ENCODE measurements at regions not wholly inside any gene's neighbourhood (a gene's known extent, or its start where the extent isn't known, plus 50 kb on each side); places are given as distances from the start of the nearest gene placed in this dataset.

DNA sequence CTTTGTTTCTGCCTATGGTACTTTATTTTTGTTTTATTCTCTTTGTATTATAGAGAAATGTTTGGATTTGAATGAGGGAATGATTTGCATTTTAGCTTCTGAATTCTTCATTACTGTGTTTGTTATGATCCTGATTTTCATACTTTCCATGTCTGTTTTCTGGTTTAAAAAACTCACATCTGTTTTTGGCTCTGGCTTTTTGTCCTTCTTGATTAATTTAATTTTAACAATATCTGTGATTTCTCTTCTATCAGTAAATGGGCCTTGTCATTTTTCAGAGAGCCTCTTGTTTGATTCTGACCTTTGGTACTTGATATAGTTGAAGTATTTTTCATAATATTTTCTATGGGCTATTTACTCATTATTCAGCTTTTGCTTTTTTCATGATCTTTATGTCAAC, 341.6 kb upstream of the HAND2 start:
- Histone ChIP-seq H2BK12ac (ENCODE audit: low read length in 2 of 2) (no peak overlapping the region), H4K91ac (ENCODE audit: low read length) (no peak overlapping the region), H4K8ac (ENCODE audit: low read length) (no peak overlapping the region), H3K36me3 (ENCODE audit: control insufficient read depth in 1 of 2, insufficient read depth in 2 of 2, low read depth in 1 of 2, low read length in 2 of 2) (no peaks in the 10 kb centered on the region), H2BK15ac (ENCODE audit: low read depth, poor library complexity, severe bottlenecking) (no peak overlapping the region), H3K27me3 (ENCODE audit: control insufficient read depth in 1 of 2, insufficient read depth in 1 of 2, low read length in 2 of 2) (no peaks in the 10 kb centered on the region), H2AFZ (ENCODE audit: low read depth, low read length) (no peak overlapping the region), H3K4ac (ENCODE audit: low read depth in 1 of 2, low read length in 2 of 2) (no peak overlapping the region), H3K9me3 (ENCODE audit: control insufficient read depth, low read length) (no peaks in the 10 kb centered on the region), H3K79me1 (replicated peaks; ENCODE audit: low read length, poor library complexity, severe bottlenecking) (no peaks in the 10 kb centered on the region), H3K23ac (ENCODE audit: low read length in 2 of 2) (no peak overlapping the region), H2AK5ac (ENCODE audit: low read length, severe bottlenecking) (no peak overlapping the region), H3K4me3 (ENCODE audit: insufficient read depth in 1 of 2, low read depth in 1 of 2, low read length in 2 of 2) (no peak overlapping the region), H3K14ac (ENCODE audit: low read length in 2 of 2) (no peak overlapping the region), H3K27ac (ENCODE audit: low read length, poor library complexity, severe bottlenecking) (no peak overlapping the region), H3K9ac (ENCODE audit: low read length) (no peak overlapping the region), H3K4me1 (ENCODE audit: control insufficient read depth, insufficient read depth, low read depth, low read length) (no peaks in the 10 kb centered on the region), H3K4me2 (ENCODE audit: low read length, poor library complexity, severe bottlenecking) (no peak overlapping the region), H3K18ac (ENCODE audit: low read depth in 1 of 2, low read length in 2 of 2) (no peak overlapping the region), H2BK5ac (ENCODE audit: low read depth, low read length, poor library complexity, severe bottlenecking) (no peak overlapping the region), H2BK120ac (ENCODE audit: low read depth, low read length) (no peak overlapping the region)
- no peak for DNase-seq

DNA sequence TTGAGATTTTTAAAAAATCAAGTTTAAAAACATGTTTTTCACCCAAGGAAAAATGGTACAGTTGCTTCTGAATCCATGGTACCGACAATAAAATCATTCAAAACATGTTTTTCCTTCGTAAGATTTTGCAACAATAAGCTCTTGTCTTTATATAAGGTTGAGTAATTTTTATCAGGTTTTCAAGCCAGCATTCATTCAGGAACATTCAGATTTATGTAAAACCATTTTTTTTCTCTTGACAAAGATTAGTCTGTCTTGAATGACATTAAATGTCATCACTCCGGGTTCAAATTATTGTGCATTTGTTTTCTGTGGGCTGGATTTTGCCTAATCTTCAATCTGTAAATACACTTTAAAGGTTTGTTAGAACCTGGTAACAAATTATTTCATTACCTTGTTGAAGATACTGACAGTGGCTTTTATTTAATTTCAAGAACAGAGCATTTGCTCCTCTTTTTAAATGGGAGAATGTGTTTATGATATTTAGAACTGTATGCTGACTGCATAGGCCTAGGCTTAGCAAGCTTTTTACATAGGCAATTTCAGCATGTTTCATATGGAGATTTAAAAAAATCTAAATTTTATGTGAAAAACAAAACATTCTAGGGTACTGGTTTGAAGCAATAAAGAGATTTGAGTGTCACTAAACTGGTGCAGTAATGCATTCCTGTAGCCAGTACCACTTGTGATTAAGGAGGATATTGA, 336.4 kb upstream of the HAND2 start:
- Histone ChIP-seq H4K8ac (ENCODE audit: low read length) (no peak overlapping the region), H3K79me1 (replicated peaks; ENCODE audit: low read length, poor library complexity, severe bottlenecking) (no peaks in the 10 kb centered on the region), H3K9me3 (ENCODE audit: control insufficient read depth, low read length) (peaks cover 14% of the 10 kb centered on the region), H2BK15ac (ENCODE audit: low read depth, poor library complexity, severe bottlenecking) (no peak overlapping the region), H3K36me3 (ENCODE audit: control insufficient read depth in 1 of 2, insufficient read depth in 2 of 2, low read depth in 1 of 2, low read length in 2 of 2) (no peaks in the 10 kb centered on the region), H3K4me3 (ENCODE audit: insufficient read depth in 1 of 2, low read depth in 1 of 2, low read length in 2 of 2) (no peak overlapping the region), H3K18ac (ENCODE audit: low read depth in 1 of 2, low read length in 2 of 2) (no peak overlapping the region), H3K23ac (ENCODE audit: low read length in 2 of 2) (no peak overlapping the region), H3K4me1 (ENCODE audit: control insufficient read depth, insufficient read depth, low read depth, low read length) (no peaks in the 10 kb centered on the region), H3K4ac (ENCODE audit: low read depth in 1 of 2, low read length in 2 of 2) (no peak overlapping the region), H2AFZ (ENCODE audit: low read depth, low read length) (no peak overlapping the region), H3K9ac (ENCODE audit: low read length) (no peak overlapping the region), H2AK5ac (ENCODE audit: low read length, severe bottlenecking) (no peak overlapping the region), H2BK12ac (ENCODE audit: low read length in 2 of 2) (no peak overlapping the region), H2BK120ac (ENCODE audit: low read depth, low read length) (no peak overlapping the region), H3K27ac (ENCODE audit: low read length, poor library complexity, severe bottlenecking) (no peak overlapping the region), H3K4me2 (ENCODE audit: low read length, poor library complexity, severe bottlenecking) (no peak overlapping the region), H2BK5ac (ENCODE audit: low read depth, low read length, poor library complexity, severe bottlenecking) (no peak overlapping the region), H4K91ac (ENCODE audit: low read length) (no peak overlapping the region), H3K27me3 (ENCODE audit: control insufficient read depth in 1 of 2, insufficient read depth in 1 of 2, low read length in 2 of 2) (no peaks in the 10 kb centered on the region), H3K14ac (ENCODE audit: low read length in 2 of 2) (no peak overlapping the region)
- DNase-seq, result no peak
- WGBS, result no CpG with 5 or more reads among the region's 3 CpGs

DNA sequence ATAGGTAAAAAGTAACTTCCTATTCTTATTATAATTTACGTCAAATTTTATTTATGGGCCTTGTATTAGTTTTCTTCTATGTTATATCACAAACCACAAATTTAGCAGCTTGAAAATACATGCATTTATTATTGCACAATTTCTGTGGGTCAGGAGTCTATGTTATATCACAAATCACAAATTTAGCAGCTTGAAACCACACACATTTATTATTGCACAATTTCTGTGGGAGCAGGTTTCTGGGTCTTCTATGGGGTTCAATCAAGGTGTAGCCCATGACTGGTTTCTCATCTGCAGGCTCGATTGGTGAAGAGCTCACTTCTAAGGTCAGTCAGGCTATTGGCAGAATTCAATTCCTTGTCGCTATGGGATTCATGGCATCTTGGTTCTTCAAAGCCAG, 332.7 kb upstream of the HAND2 start:
- Histone ChIP-seq H3K9me3 (ENCODE audit: control insufficient read depth, low read length) (peaks cover 14% of the 10 kb centered on the region), H3K4me1 (ENCODE audit: control insufficient read depth, insufficient read depth, low read depth, low read length) (no peaks in the 10 kb centered on the region), H3K4me2 (ENCODE audit: low read length, poor library complexity, severe bottlenecking) (no peak overlapping the region), H3K79me1 (replicated peaks; ENCODE audit: low read length, poor library complexity, severe bottlenecking) (no peaks in the 10 kb centered on the region), H3K18ac (ENCODE audit: low read depth in 1 of 2, low read length in 2 of 2) (no peak overlapping the region), H3K4ac (ENCODE audit: low read depth in 1 of 2, low read length in 2 of 2) (no peak overlapping the region), H3K23ac (ENCODE audit: low read length in 2 of 2) (no peak overlapping the region), H2BK15ac (ENCODE audit: low read depth, poor library complexity, severe bottlenecking) (no peak overlapping the region), H2BK120ac (ENCODE audit: low read depth, low read length) (no peak overlapping the region), H2AFZ (ENCODE audit: low read depth, low read length) (no peak overlapping the region), H3K27me3 (ENCODE audit: control insufficient read depth in 1 of 2, insufficient read depth in 1 of 2, low read length in 2 of 2) (no peaks in the 10 kb centered on the region), H2BK5ac (ENCODE audit: low read depth, low read length, poor library complexity, severe bottlenecking) (no peak overlapping the region), H3K14ac (ENCODE audit: low read length in 2 of 2) (no peak overlapping the region), H2BK12ac (ENCODE audit: low read length in 2 of 2) (no peak overlapping the region), H3K9ac (ENCODE audit: low read length) (no peak overlapping the region), H2AK5ac (ENCODE audit: low read length, severe bottlenecking) (no peak overlapping the region), H4K8ac (ENCODE audit: low read length) (no peak overlapping the region), H3K36me3 (ENCODE audit: control insufficient read depth in 1 of 2, insufficient read depth in 2 of 2, low read depth in 1 of 2, low read length in 2 of 2) (no peaks in the 10 kb centered on the region), H4K91ac (ENCODE audit: low read length) (no peak overlapping the region), H3K27ac (ENCODE audit: low read length, poor library complexity, severe bottlenecking) (no peak overlapping the region), H3K4me3 (ENCODE audit: insufficient read depth in 1 of 2, low read depth in 1 of 2, low read length in 2 of 2) (no peak overlapping the region)
- DNase-seq, result no peak
- WGBS, result 89% methylated on average over 2 of the region's 3 CpGs

DNA sequence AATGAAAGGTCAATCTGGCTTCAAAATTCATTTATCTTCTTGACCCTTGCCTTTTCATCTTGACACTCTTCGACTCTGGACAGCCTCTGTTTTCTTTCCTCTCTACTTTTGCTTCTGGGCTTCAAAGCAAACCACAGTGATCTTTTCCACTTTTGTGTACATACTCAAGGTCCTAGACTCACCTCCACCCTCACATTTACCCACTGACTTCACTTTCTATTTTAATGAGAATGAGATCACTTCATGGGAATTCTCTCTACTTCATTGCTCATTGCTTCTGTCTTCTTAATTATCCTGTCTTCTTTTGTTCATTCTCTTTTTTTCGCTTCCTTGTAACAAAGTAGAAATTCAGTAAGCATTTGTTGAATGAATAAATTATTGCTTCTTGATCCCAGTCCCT, 330.1 kb upstream of the HAND2 start:
- 59% methylated on average over 1 of the region's 2 CpGs for WGBS
- DNase-seq, result peak; percentile 39
- no peak overlapping the region for H3K9ac ChIP-seq (ENCODE audit: low read length)
- no peak overlapping the region for H2BK15ac ChIP-seq (ENCODE audit: low read depth, poor library complexity, severe bottlenecking)
- H3K18ac ChIP-seq (ENCODE audit: low read depth in 1 of 2, low read length in 2 of 2), result no peak overlapping the region
- H3K4me1 ChIP-seq (ENCODE audit: control insufficient read depth, insufficient read depth, low read depth, low read length), result no peaks in the 10 kb centered on the region
- H4K8ac ChIP-seq (ENCODE audit: low read length), result no peak overlapping the region
- H3K27ac ChIP-seq (ENCODE audit: low read length, poor library complexity, severe bottlenecking), result no peak overlapping the region
- no peak overlapping the region for H3K14ac ChIP-seq (ENCODE audit: low read length in 2 of 2)
- H3K4me2 ChIP-seq (ENCODE audit: low read length, poor library complexity, severe bottlenecking), result no peak overlapping the region
- H2AK5ac ChIP-seq (ENCODE audit: low read length, severe bottlenecking), result no peak overlapping the region
- no peak overlapping the region for H3K23ac ChIP-seq (ENCODE audit: low read length in 2 of 2)
- no peaks in the 10 kb centered on the region for H3K36me3 ChIP-seq (ENCODE audit: control insufficient read depth in 1 of 2, insufficient read depth in 2 of 2, low read depth in 1 of 2, low read length in 2 of 2)
- no peak overlapping the region for H2BK5ac ChIP-seq (ENCODE audit: low read depth, low read length, poor library complexity, severe bottlenecking)
- no peak overlapping the region for H3K4me3 ChIP-seq (ENCODE audit: insufficient read depth in 1 of 2, low read depth in 1 of 2, low read length in 2 of 2)
- H3K79me1 ChIP-seq (replicated peaks; ENCODE audit: low read length, poor library complexity, severe bottlenecking), result no peaks in the 10 kb centered on the region
- no peaks in the 10 kb centered on the region for H3K27me3 ChIP-seq (ENCODE audit: control insufficient read depth in 1 of 2, insufficient read depth in 1 of 2, low read length in 2 of 2)
- H2BK12ac ChIP-seq (ENCODE audit: low read length in 2 of 2), result no peak overlapping the region
- no peak overlapping the region for H2BK120ac ChIP-seq (ENCODE audit: low read depth, low read length)
- no peak overlapping the region for H2AFZ ChIP-seq (ENCODE audit: low read depth, low read length)
- H4K91ac ChIP-seq (ENCODE audit: low read length), result no peak overlapping the region
- peaks cover 14% of the 10 kb centered on the region for H3K9me3 ChIP-seq (ENCODE audit: control insufficient read depth, low read length)
- no peak overlapping the region for H3K4ac ChIP-seq (ENCODE audit: low read depth in 1 of 2, low read length in 2 of 2)

All from mesenchymal stem cell (in vitro differentiated cells and primary cell).